B cell (primary cell): ENCODE measurements at regions not wholly inside any gene's neighbourhood (a gene's known extent, or its start where the extent isn't known, plus 50 kb on each side); places are given as distances from the start of the nearest gene placed in this dataset.

Source experiments
- ATAC-seq: fragments of 200-7000 bp; cut with Tn5 transposase; one replicate; pipeline ENCODE4 v1.10.0; 2021; ENCODE audit warnings: low read depth, mild to moderate bottlenecking, moderate number of reproducible peaks, moderate library complexity
- CTCF ChIA-PET: fragments of 350-600 bp; sonication (Branson Sonifier 250); formaldehyde crosslinking; loops from one replicate; lab custom pipeline; 2021; ENCODE audit warnings: antibody characterized with exemption, inconsistent platforms; lab: Charles Lee
- POLR2A ChIA-PET: fragments of 350-600 bp; sonication (Branson Sonifier 250); formaldehyde crosslinking; loops from one replicate; lab custom pipeline; 2021; ENCODE audit warnings: antibody characterized with exemption; lab: Charles Lee
- DNase-seq: peaks from one replicate; pipeline ENCODE4 v3.0.0; 2013
- H2AFZ ChIP-seq: 2 replicates; pipeline ENCODE4 v1.6.1; 2012; ENCODE audit warnings: mild to moderate bottlenecking, low read depth, low read length; ENCODE audit not compliant: insufficient read depth, poor library complexity, severe bottlenecking
- H3K27ac ChIP-seq, 2 donors: 1 replicate in 1 of 2; 2 replicates in 1 of 2; pipeline ENCODE4 v1.5.1; 2012 to 2013; ENCODE audit warnings: low read length in 2 of 2, mild to moderate bottlenecking in 2 of 2, moderate library complexity in 1 of 2
- H3K27me3 ChIP-seq, 4 experiments: fragments of 200-600 bp in 1 of 4; sonication (generic) in 1 of 4; replicated peaks in 1 of 4; 1 replicate in 2 of 4; 2 replicates in 2 of 4; pipeline versions ENCODE4 v1.6.1 to v1.7.0; 2013 to 2016; ENCODE audit warnings: low read length in 3 of 4, mild to moderate bottlenecking in 2 of 4, mixed read lengths in 1 of 4, moderate library complexity in 1 of 4; ENCODE audit not compliant: insufficient read depth in 4 of 4, control insufficient read depth in 3 of 4; ENCODE audit errors: control extremely low read depth in 1 of 4
- H3K36me3 ChIP-seq, 2 experiments: replicated peaks in 1 of 2; 1 replicate in 1 of 2; 2 replicates in 1 of 2; pipeline versions ENCODE4 v1.6.1 to v1.7.1; 2013; ENCODE audit warnings: low read length in 1 of 2; ENCODE audit not compliant: insufficient read depth in 2 of 2, control insufficient read depth in 1 of 2; ENCODE audit errors: control extremely low read depth in 1 of 2, extremely low read depth in 1 of 2
- H3K4me1 ChIP-seq, 2 donors: fragments of 200-600 bp in 1 of 2; sonication (generic) in 1 of 2; 1 replicate in 1 of 2; 2 replicates in 1 of 2; pipeline versions ENCODE4 v1.5.1 to v1.6.1; 2013 to 2017; ENCODE audit warnings: low read length in 2 of 2; ENCODE audit not compliant: control insufficient read depth in 2 of 2, insufficient read depth in 2 of 2
- H3K4me2 ChIP-seq: replicated peaks from 2 replicates; pipeline ENCODE3; 2012; ENCODE audit warnings: mild to moderate bottlenecking, low read depth, low read length; ENCODE audit not compliant: poor library complexity, severe bottlenecking
- H3K4me3 ChIP-seq, 5 experiments: fragments of 200-600 bp in 1 of 5; sonication (generic) in 1 of 5; 1 replicate in 3 of 5; 2 replicates in 2 of 5; pipeline versions ENCODE4 v1.5.1 to v1.7.0; 2011 to 2016; ENCODE audit warnings: low read length in 4 of 5, mild to moderate bottlenecking in 4 of 5, low read depth in 2 of 5, control low read depth in 1 of 5, moderate library complexity in 1 of 5; ENCODE audit not compliant: insufficient read depth in 1 of 5; ENCODE audit errors: control extremely low read depth in 1 of 5, extremely low read depth in 1 of 5
- H3K79me2 ChIP-seq: fragments of 200-600 bp; sonication (generic); one replicate; pipeline ENCODE4 v1.6.0; 2016; ENCODE audit warnings: low read length; ENCODE audit not compliant: control insufficient read depth, insufficient read depth
- H3K9ac ChIP-seq: fragments of 200-600 bp; sonication (generic); 2 replicates; pipeline ENCODE4 v1.6.1; 2017; ENCODE audit warnings: mild to moderate bottlenecking, low read length, moderate library complexity
- H3K9me3 ChIP-seq, 3 donors: one replicate each; pipeline versions ENCODE4 v1.6.1 to v1.7.1; 2013; ENCODE audit warnings: low read length in 2 of 3; ENCODE audit not compliant: control insufficient read depth in 2 of 3, insufficient read depth in 1 of 3; ENCODE audit errors: control extremely low read depth in 1 of 3
- H4K20me1 ChIP-seq: 2 replicates; pipeline ENCODE4 v1.6.0; 2012; ENCODE audit warnings: mild to moderate bottlenecking, low read length; ENCODE audit not compliant: insufficient read depth, control insufficient read depth, poor library complexity, severe bottlenecking
- H3K27ac Mint-ChIP-seq: one replicate; pipeline ENCODE4 v1.8.0; 2021; ENCODE audit warnings: mixed read lengths
- H3K27me3 Mint-ChIP-seq: one replicate; pipeline ENCODE4 v1.8.0; 2021; ENCODE audit warnings: mixed read lengths
- H3K4me1 Mint-ChIP-seq: one replicate; pipeline ENCODE4 v1.8.0; 2021; ENCODE audit warnings: mixed read lengths
- H3K4me3 Mint-ChIP-seq: one replicate; pipeline ENCODE4 v1.8.0; 2021; ENCODE audit warnings: mixed read lengths
- H3K9me3 Mint-ChIP-seq: one replicate; pipeline ENCODE4 v1.8.0; 2022; ENCODE audit warnings: mixed read lengths; ENCODE audit not compliant: insufficient read depth
- EZH2 ChIP-seq: IDR thresholded peaks from 2 replicates; pipeline ENCODE4 v1.6.1; 2012; ENCODE audit warnings: borderline replicate concordance, low read depth, mild to moderate bottlenecking, moderate library complexity, low read length; ENCODE audit not compliant: insufficient read depth, poor library complexity, severe bottlenecking
- WGBS: methylation state at CpG from one replicate; pipeline ENCODE4 v1.1.5; 2013; ENCODE audit warnings: missing lambda C conversion rate; ENCODE audit not compliant: insufficient coverage; 5-methylcytosine and 5-hydroxymethylcytosine counted together
- intact Hi-C: fragments of 100-400 bp; cut with micrococcal nuclease; formaldehyde crosslinking; loops from one replicate; pipeline ENCODE4 v1.10.0; 2022
- TF ChIP-seq, protein P1 (sequence below): fragments of 200-600 bp; IDR thresholded peaks from one replicate; pipeline ENCODE4 v1.8.0; 2022; ENCODE audit warnings: antibody characterized with exemption, mild to moderate bottlenecking

- no peaks in the 10 kb centered on the region for H4K20me1 ChIP-seq
- TF ChIP-seq, protein P1, sequence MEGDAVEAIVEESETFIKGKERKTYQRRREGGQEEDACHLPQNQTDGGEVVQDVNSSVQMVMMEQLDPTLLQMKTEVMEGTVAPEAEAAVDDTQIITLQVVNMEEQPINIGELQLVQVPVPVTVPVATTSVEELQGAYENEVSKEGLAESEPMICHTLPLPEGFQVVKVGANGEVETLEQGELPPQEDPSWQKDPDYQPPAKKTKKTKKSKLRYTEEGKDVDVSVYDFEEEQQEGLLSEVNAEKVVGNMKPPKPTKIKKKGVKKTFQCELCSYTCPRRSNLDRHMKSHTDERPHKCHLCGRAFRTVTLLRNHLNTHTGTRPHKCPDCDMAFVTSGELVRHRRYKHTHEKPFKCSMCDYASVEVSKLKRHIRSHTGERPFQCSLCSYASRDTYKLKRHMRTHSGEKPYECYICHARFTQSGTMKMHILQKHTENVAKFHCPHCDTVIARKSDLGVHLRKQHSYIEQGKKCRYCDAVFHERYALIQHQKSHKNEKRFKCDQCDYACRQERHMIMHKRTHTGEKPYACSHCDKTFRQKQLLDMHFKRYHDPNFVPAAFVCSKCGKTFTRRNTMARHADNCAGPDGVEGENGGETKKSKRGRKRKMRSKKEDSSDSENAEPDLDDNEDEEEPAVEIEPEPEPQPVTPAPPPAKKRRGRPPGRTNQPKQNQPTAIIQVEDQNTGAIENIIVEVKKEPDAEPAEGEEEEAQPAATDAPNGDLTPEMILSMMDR = no peak
- TF ChIP-seq EZH2 = no peak
- DNase-seq = no peak
- peaks cover 8% of the 10 kb centered on the region for H3K4me1 Mint-ChIP-seq
- no peak overlapping the region for H3K4me2 ChIP-seq
- intact Hi-C loops = loop anchor here (10.0 kb wide), 1 partner anchor 55 kb away; no protein-coding TSS in a partner anchor
- no peak overlapping the region for H3K27ac Mint-ChIP-seq
- H3K4me3 ChIP-seq = no peak overlapping the region
- no peaks in the 10 kb centered on the region for H3K79me2 ChIP-seq
- H3K27me3 ChIP-seq = no peaks in the 10 kb centered on the region
- CTCF ChIA-PET = no interaction called here
- 80% methylated on average over 1 of the region's 2 CpGs for WGBS
- no peak overlapping the region for H3K4me3 Mint-ChIP-seq
- H3K27ac ChIP-seq = no peak overlapping the region
- H3K9ac ChIP-seq = no peak overlapping the region
- H3K9me3 Mint-ChIP-seq = no peaks in the 10 kb centered on the region
- H3K27me3 Mint-ChIP-seq = no peaks in the 10 kb centered on the region
- H3K4me1 ChIP-seq = no peaks in the 10 kb centered on the region
- ATAC-seq = no peak
- POLR2A ChIA-PET = no interaction called here
- no peak overlapping the region for H2AFZ ChIP-seq
- no peaks in the 10 kb centered on the region for H3K9me3 ChIP-seq
- H3K36me3 ChIP-seq = no peaks in the 10 kb centered on the region
These were observed 120.6 kb downstream of the TNFSF18 start for GRCh38 chr1:172930142-172930541.

DNA sequence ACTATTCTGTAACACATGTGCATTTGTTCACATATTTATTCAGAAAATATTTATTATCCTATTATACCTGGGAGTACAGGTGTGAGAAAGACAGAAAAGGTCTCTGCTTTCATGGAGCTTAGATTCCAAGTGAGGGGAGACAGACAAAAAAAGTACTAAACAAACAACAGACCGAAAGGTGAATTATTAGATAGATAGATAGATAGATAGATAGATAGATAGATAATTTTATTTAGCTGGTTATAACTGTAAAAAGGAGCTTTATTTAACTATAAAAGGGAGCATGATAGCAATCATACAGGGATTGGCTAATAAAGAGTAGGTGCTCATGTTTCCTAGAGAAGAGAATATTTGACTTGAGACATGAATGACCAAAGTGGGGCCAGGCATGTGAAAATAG lies 119.4 kb downstream of the TNFSF18 start:
- H3K9ac ChIP-seq = no peak overlapping the region
- no peaks in the 10 kb centered on the region for H3K9me3 ChIP-seq
- no peak overlapping the region for H3K4me2 ChIP-seq
- intact Hi-C loops = loop anchor here (10.0 kb wide), 1 partner anchor 57 kb away; no protein-coding TSS in a partner anchor
- ChIA-PET POLR2A (no interaction called here), CTCF (interaction anchor here (0.5 kb wide), 2 partner anchors 61 to 305 kb away, joined by 3 to 4 read pairs; no protein-coding TSS in a partner anchor)
- Mint-ChIP-seq H3K9me3 (no peaks in the 10 kb centered on the region), H3K4me1 (peaks cover 9% of the 10 kb centered on the region), H3K4me3 (no peak overlapping the region), H3K27ac (no peak overlapping the region), H3K27me3 (no peaks in the 10 kb centered on the region)
- no CpG with 5 or more reads among the region's 1 CpG for WGBS
- no peaks in the 10 kb centered on the region for H3K27me3 ChIP-seq
- no peaks in the 10 kb centered on the region for H3K4me1 ChIP-seq
- no peak overlapping the region for H3K27ac ChIP-seq
- no peaks in the 10 kb centered on the region for H4K20me1 ChIP-seq
- H3K36me3 ChIP-seq = no peaks in the 10 kb centered on the region
- no peak for DNase-seq
- H2AFZ ChIP-seq = no peak overlapping the region
- H3K4me3 ChIP-seq = no peak overlapping the region
- H3K79me2 ChIP-seq = no peaks in the 10 kb centered on the region
- no peak for ATAC-seq
- TF ChIP-seq EZH2 = no peak
- TF ChIP-seq, protein P1 = no peak
